HG03469 (cell line): ENCODE measurements at regions not wholly inside any gene's neighbourhood (a gene's known extent, or its start where the extent isn't known, plus 50 kb on each side); places are given as distances from the start of the nearest gene placed in this dataset.

Source experiments
- ATAC-seq: cut with Tn5 transposase; IDR thresholded peaks from one replicate; pipeline ENCODE4 v1.9.1; 2021; ENCODE audit warnings: mild to moderate bottlenecking, moderate library complexity, moderate number of reproducible peaks; ENCODE audit not compliant: unreplicated experiment

GRCh38 chr7:25789701-25790640 is 362.0 kb upstream of the NFE2L3 start:
- ATAC-seq: no peak

GRCh38 chr7:25790963-25791362 is 361.0 kb upstream of the NFE2L3 start:
- no peak for ATAC-seq

GRCh38 chr7:25792586-25792985 is 359.4 kb upstream of the NFE2L3 start:
- ATAC-seq: no peak

GRCh38 chr7:25795824-25796235 is 356.2 kb upstream of the NFE2L3 start:
- ATAC-seq: no peak

GRCh38 chr7:25798344-25798743 is 353.7 kb upstream of the NFE2L3 start:
- no peak for ATAC-seq

GRCh38 chr7:25801214-25801613 is 350.8 kb upstream of the NFE2L3 start:
- no peak for ATAC-seq

GRCh38 chr7:25802057-25802456 is 349.9 kb upstream of the NFE2L3 start:
- ATAC-seq: no peak

- no peak for ATAC-seq
These were observed 349.5 kb upstream of the NFE2L3 start for GRCh38 chr7:25802473-25802872.

- no peak for ATAC-seq
These were observed 348.7 kb upstream of the NFE2L3 start for GRCh38 chr7:25803117-25803887.

GRCh38 chr7:25804154-25804553 is 347.8 kb upstream of the NFE2L3 start:
- ATAC-seq: no peak

GRCh38 chr7:25805027-25805687 is 346.8 kb upstream of the NFE2L3 start:
- ATAC-seq: no peak

GRCh38 chr7:25807086-25807611 is 344.8 kb upstream of the NFE2L3 start:
- no peak for ATAC-seq

- ATAC-seq: no peak
These were observed 342.6 kb upstream of the NFE2L3 start for GRCh38 chr7:25809441-25809840.

- ATAC-seq: no peak
These were observed 339.7 kb upstream of the NFE2L3 start for GRCh38 chr7:25812086-25812850.

GRCh38 chr7:25813381-25813780 is 338.6 kb upstream of the NFE2L3 start:
- no peak for ATAC-seq

GRCh38 chr7:25815711-25816110 is 336.3 kb upstream of the NFE2L3 start:
- ATAC-seq: no peak

GRCh38 chr7:25820432-25821040 is 331.5 kb upstream of the NFE2L3 start:
- ATAC-seq: no peak

- ATAC-seq: no peak
These were observed 330.8 kb upstream of the NFE2L3 start for GRCh38 chr7:25821225-25821624.

GRCh38 chr7:25822823-25823222 is 329.2 kb upstream of the NFE2L3 start:
- ATAC-seq: no peak

- peak; percentile 50 for ATAC-seq
These were observed 328.4 kb upstream of the NFE2L3 start for GRCh38 chr7:25823571-25823970.
